ENCODE measurements at regions not wholly inside any gene's neighbourhood (a gene's known extent, or its start where the extent isn't known, plus 50 kb on each side); places are given as distances from the start of the nearest gene placed in this dataset.
A peak's percentile ranks its signal among the peaks of the same experiment; 100 is the strongest.

DNA sequence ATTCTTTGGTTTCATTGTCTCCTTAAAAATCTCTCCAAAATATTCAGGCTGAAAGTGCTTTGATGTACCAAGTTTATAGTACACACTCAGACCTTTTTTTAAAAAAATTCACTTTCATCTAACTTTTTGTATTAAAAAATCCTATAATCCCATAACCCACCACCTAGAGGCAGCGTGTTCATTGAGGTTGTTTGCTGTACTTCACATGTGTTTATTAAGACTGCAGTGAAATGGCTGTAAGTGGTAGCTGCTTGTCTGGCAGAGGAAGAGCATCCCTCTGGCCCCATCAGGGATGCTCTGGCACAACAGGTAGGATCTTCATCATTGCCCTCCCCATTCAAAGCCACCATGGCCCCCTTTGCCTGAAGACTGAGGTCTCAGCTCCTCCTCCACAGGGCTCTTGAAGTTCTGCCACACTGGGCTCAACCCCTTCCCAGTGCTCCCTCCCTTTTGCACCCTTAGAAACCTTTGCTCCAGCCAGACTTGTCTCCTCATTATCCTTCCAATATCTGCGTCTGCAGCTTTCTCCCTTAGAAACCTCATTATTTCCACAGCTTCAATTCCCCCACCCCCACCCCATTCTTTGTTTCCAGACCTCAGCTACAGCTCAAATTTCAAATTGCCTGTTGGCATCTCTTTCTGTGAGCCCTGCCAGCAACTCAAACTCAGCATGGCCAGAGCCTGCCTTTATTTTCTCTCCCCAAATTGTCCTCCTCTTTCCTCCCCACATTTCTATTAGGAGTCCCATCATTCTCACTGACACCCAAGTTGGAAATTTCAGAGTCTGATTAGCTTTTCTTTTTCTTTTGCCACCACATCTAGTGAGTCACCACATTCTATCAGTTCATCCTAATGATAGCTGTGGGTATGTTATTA is 369.6 kb upstream of the USP24 start:
- WGBS, 2 experiments (ENCODE audit: low coverage in 1 of 2, low lambda C conversion rate in 2 of 2, missing lambda C conversion rate in 2 of 2) = 39 to 43% methylated on average over 2 of the region's 2 CpGs
- TF ChIP-seq EZH2phosphoT487 (IDR thresholded peaks at IDR 0.05; ENCODE audit: insufficient read depth, low read depth) (no peak), EZH2 (IDR thresholded peaks at IDR 0.05; ENCODE audit: insufficient read depth, poor library complexity, severe bottlenecking) (no peak)
- no peak overlapping the region for H3K27ac ChIP-seq
- no peaks in the 10 kb centered on the region for H3K79me2 ChIP-seq (ENCODE audit: insufficient read depth)
- in situ Hi-C loops (cut with MboI) = no loop called here
- no peaks in the 10 kb centered on the region for H3K36me3 ChIP-seq (ENCODE audit: low read depth)
- DNase-seq = peak; percentile 41
- peak overlapping the region; percentile 3 for H3K4me2 ChIP-seq (ENCODE audit: unreplicated experiment)
- no peaks in the 10 kb centered on the region for H3K9me2 ChIP-seq (ENCODE audit: insufficient read depth)
- H3F3A ChIP-seq (ENCODE audit: insufficient read depth) = peaks cover 36% of the 10 kb centered on the region
- H3K4me1 ChIP-seq (ENCODE audit: insufficient read depth) = peaks cover 44% of the 10 kb centered on the region
- no peak overlapping the region for H3K9ac ChIP-seq
- no peaks in the 10 kb centered on the region for H4K20me1 ChIP-seq (ENCODE audit: insufficient read depth)
- H3K9me3 ChIP-seq (ENCODE audit: low read depth) = no peaks in the 10 kb centered on the region
- no peak overlapping the region for H3K4me3 ChIP-seq
- H3K27me3 ChIP-seq (replicated peaks; ENCODE audit: insufficient read depth) = no peaks in the 10 kb centered on the region
- H2AFZ ChIP-seq = peak overlapping the region; percentile 14; the same call in 1 of the 2 replicates

DNA sequence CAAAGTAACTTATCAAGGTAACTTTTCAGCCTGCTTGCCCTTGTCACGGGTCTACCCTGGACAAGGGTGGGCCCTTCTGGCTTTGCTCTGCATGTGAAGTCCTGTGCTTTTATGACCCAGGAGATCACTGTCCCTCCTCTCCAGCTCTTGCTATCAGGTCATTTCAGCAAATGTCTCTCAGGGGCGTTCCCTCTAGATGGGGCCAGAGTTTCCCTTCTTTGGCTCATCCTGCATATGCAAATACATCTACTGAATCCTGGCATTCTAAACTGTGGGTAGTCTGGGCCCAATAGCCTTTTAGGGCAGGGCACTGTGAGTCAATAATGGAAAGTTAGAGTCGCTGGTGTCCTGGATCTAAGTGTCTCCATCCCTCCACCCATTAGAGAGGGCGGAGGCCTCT is 366.9 kb upstream of the USP24 start:
- no peak overlapping the region for H3K4me2 ChIP-seq (ENCODE audit: unreplicated experiment)
- H3K4me1 ChIP-seq (ENCODE audit: insufficient read depth) = peaks cover 38% of the 10 kb centered on the region
- no peaks in the 10 kb centered on the region for H3K79me2 ChIP-seq (ENCODE audit: insufficient read depth)
- H3K9me2 ChIP-seq (ENCODE audit: insufficient read depth) = no peaks in the 10 kb centered on the region
- WGBS, 2 experiments (ENCODE audit: low coverage in 1 of 2, low lambda C conversion rate in 2 of 2, missing lambda C conversion rate in 2 of 2) = 54 to 58% methylated on average over 4 of the region's 4 CpGs
- H3K9ac ChIP-seq = no peak overlapping the region
- peak; percentile 44 for DNase-seq
- H2AFZ ChIP-seq = no peak overlapping the region
- in situ Hi-C loops (cut with MboI) = no loop called here
- TF ChIP-seq EZH2 (IDR thresholded peaks at IDR 0.05; ENCODE audit: insufficient read depth, poor library complexity, severe bottlenecking) (no peak), EZH2phosphoT487 (IDR thresholded peaks at IDR 0.05; ENCODE audit: insufficient read depth, low read depth) (no peak)
- no peak overlapping the region for H3K4me3 ChIP-seq
- peaks cover 24% of the 10 kb centered on the region for H3F3A ChIP-seq (ENCODE audit: insufficient read depth)
- no peaks in the 10 kb centered on the region for H3K36me3 ChIP-seq (ENCODE audit: low read depth)
- no peaks in the 10 kb centered on the region for H4K20me1 ChIP-seq (ENCODE audit: insufficient read depth)
- no peaks in the 10 kb centered on the region for H3K9me3 ChIP-seq (ENCODE audit: low read depth)
- peak overlapping the region; percentile 66; the same call in 1 of the 2 replicates for H3K27ac ChIP-seq
- no peaks in the 10 kb centered on the region for H3K27me3 ChIP-seq (replicated peaks; ENCODE audit: insufficient read depth)

DNA sequence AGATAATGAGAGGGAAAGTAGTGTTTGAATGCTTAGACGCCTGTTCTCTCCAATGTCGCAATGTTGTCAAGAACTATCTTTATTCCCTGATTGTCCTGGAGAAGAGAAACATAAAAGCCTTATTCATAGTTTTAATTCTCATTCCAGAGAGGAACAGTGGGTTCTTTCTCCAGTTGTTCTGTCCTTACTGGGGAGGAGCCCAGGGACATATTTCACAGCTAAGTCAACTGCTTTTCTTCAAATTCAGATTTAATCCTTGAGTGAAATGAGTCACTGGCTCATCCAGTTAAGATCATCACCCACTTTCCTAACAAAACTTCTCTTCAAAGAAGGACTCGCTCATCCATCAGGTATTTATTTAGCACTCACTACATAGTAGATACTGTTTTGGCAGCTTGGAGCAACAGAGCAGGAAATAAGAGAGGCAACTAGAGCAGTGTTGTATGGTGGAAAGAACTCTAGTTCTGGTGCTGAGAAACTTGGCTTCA is 365.7 kb upstream of the USP24 start:
- no peaks in the 10 kb centered on the region for H3K9me3 ChIP-seq (ENCODE audit: low read depth)
- H3K4me3 ChIP-seq = peak overlapping the region; percentile 41
- H3K79me2 ChIP-seq (ENCODE audit: insufficient read depth) = no peaks in the 10 kb centered on the region
- peak overlapping the region; percentile 66 for H3K27ac ChIP-seq
- no peaks in the 10 kb centered on the region for H4K20me1 ChIP-seq (ENCODE audit: insufficient read depth)
- peak overlapping the region; percentile 2; the same call in 1 of the 2 replicates for H3K9ac ChIP-seq
- H3K36me3 ChIP-seq (ENCODE audit: low read depth) = no peaks in the 10 kb centered on the region
- peak overlapping the region; percentile 63 for H3K4me2 ChIP-seq (ENCODE audit: unreplicated experiment)
- H3K4me1 ChIP-seq (ENCODE audit: insufficient read depth) = peaks cover 38% of the 10 kb centered on the region
- TF ChIP-seq EZH2phosphoT487 (IDR thresholded peaks at IDR 0.05; ENCODE audit: insufficient read depth, low read depth) (peak; percentile 75; the same call in 1 of the 2 replicates), EZH2 (IDR thresholded peaks at IDR 0.05; ENCODE audit: insufficient read depth, poor library complexity, severe bottlenecking) (no peak)
- in situ Hi-C loops (cut with MboI) = no loop called here
- DNase-seq = peak; percentile 95
- H3F3A ChIP-seq (ENCODE audit: insufficient read depth) = peaks cover 24% of the 10 kb centered on the region
- H3K27me3 ChIP-seq (replicated peaks; ENCODE audit: insufficient read depth) = no peaks in the 10 kb centered on the region
- WGBS, 2 experiments (ENCODE audit: low coverage in 1 of 2, low lambda C conversion rate in 2 of 2, missing lambda C conversion rate in 2 of 2) = 0% methylated on average over 3 of the region's 3 CpGs
- peak overlapping the region; percentile 31; the same call in 1 of the 2 replicates for H2AFZ ChIP-seq
- H3K9me2 ChIP-seq (ENCODE audit: insufficient read depth) = no peaks in the 10 kb centered on the region

DNA sequence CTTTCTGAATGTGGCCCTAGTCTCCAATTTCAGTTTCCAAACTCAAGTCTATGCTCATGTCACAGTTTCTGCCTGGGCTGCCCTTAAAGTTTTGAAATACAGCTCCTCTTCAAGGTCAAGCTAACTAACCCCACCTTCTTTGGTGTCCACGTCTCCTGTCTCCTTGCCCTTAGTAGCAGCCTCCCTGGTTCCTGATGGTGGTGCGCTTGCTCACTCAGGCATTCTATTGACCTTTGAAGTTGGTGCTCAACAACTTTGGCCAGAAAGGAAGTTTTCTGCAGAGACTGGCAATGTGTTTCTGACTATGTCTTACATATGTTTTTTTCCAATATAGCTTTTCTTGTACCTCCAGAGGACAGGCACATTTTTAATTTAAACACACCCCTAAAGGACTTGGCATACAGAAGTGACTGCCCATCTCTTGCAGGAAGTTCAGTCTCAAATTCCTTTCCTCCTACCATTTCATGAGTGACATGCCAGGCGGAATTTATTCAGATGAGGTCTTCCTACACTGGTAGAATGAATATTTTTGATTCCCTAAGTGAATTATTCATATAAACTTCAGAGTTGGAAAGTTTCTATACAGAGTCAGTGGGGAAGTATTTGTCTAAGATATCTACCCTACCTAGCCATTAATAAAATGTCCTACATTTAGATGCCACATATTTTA is 364.3 kb upstream of the USP24 start:
- no peak for TF ChIP-seq EZH2 (IDR thresholded peaks at IDR 0.05; ENCODE audit: insufficient read depth, poor library complexity, severe bottlenecking)
- TF ChIP-seq EZH2phosphoT487 (IDR thresholded peaks at IDR 0.05; ENCODE audit: insufficient read depth, low read depth) = no peak
- in situ Hi-C loops (cut with MboI) = no loop called here
- Histone ChIP-seq H3K36me3 (ENCODE audit: low read depth) (no peaks in the 10 kb centered on the region), H3K4me3 (no peak overlapping the region), H3K4me1 (ENCODE audit: insufficient read depth) (peaks cover 27% of the 10 kb centered on the region), H2AFZ (no peak overlapping the region), H3K9me2 (ENCODE audit: insufficient read depth) (no peaks in the 10 kb centered on the region), H3K9ac (no peak overlapping the region), H3K27ac (no peak overlapping the region), H3K27me3 (replicated peaks; ENCODE audit: insufficient read depth) (no peaks in the 10 kb centered on the region), H3K9me3 (ENCODE audit: low read depth) (no peaks in the 10 kb centered on the region), H4K20me1 (ENCODE audit: insufficient read depth) (no peaks in the 10 kb centered on the region), H3K4me2 (ENCODE audit: unreplicated experiment) (no peak overlapping the region), H3K79me2 (ENCODE audit: insufficient read depth) (no peaks in the 10 kb centered on the region), H3F3A (ENCODE audit: insufficient read depth) (peaks cover 24% of the 10 kb centered on the region)
- no peak for DNase-seq
- 90 to 91% methylated on average over 3 of the region's 3 CpGs for WGBS, 2 experiments (ENCODE audit: low coverage in 1 of 2, low lambda C conversion rate in 2 of 2, missing lambda C conversion rate in 2 of 2)
